ENCODE measurements at regions not wholly inside any gene's neighbourhood (a gene's known extent, or its start where the extent isn't known, plus 50 kb on each side); places are given as distances from the start of the nearest gene placed in this dataset.
A peak's percentile ranks its signal among the peaks of the same experiment; 100 is the strongest.

- peak; percentile 61 for DNase-seq (ENCODE audit: low read depth)
Measured at GRCh38 chr9:4435197-4435596, 55.1 kb upstream of the SLC1A1 start.

- no peak for DNase-seq (ENCODE audit: low read depth)
Measured at GRCh38 chr9:4433379-4433778, 56.9 kb upstream of the SLC1A1 start.

GRCh38 chr9:4430432-4431261 is 59.6 kb upstream of the SLC1A1 start:
- DNase-seq (ENCODE audit: low read depth) = no peak

- DNase-seq (ENCODE audit: low read depth) = peak; percentile 42
Measured at GRCh38 chr9:4425319-4426045, 64.8 kb upstream of the SLC1A1 start.

- DNase-seq (ENCODE audit: low read depth) = peak; percentile 7
Measured at GRCh38 chr9:4424891-4425290, 65.4 kb upstream of the SLC1A1 start.

- no peak for DNase-seq (ENCODE audit: low read depth)
Measured at GRCh38 chr9:4424038-4424437, 66.2 kb upstream of the SLC1A1 start.

- no peak for DNase-seq (ENCODE audit: low read depth)
Measured at GRCh38 chr9:4423207-4423610, 67.1 kb upstream of the SLC1A1 start.

- no peak for DNase-seq (ENCODE audit: low read depth)
Measured at GRCh38 chr9:4422495-4422894, 67.8 kb upstream of the SLC1A1 start.

- no peak for DNase-seq (ENCODE audit: low read depth)
Measured at GRCh38 chr9:4421847-4422246, 68.4 kb upstream of the SLC1A1 start.

- no peak for DNase-seq (ENCODE audit: low read depth)
Measured at GRCh38 chr9:4420351-4420750, 69.9 kb upstream of the SLC1A1 start.

- peak; percentile 66 for DNase-seq (ENCODE audit: low read depth)
Measured at GRCh38 chr9:4417578-4418325, 72.5 kb upstream of the SLC1A1 start.

- no peak for DNase-seq (ENCODE audit: low read depth)
Measured at GRCh38 chr9:4416467-4416866, 73.8 kb upstream of the SLC1A1 start.

GRCh38 chr9:4415281-4415680 is 75.0 kb upstream of the SLC1A1 start:
- DNase-seq (ENCODE audit: low read depth) = peak; percentile 26

- DNase-seq (ENCODE audit: low read depth) = peak; percentile 5
Measured at GRCh38 chr9:4413856-4414255, 76.4 kb upstream of the SLC1A1 start.

GRCh38 chr9:4404156-4404555 is 86.1 kb upstream of the SLC1A1 start:
- no peak for DNase-seq (ENCODE audit: low read depth)

- DNase-seq (ENCODE audit: low read depth) = no peak
Measured at GRCh38 chr9:4402501-4402900, 87.8 kb upstream of the SLC1A1 start.

GRCh38 chr9:4400731-4401130 is 89.5 kb upstream of the SLC1A1 start:
- DNase-seq (ENCODE audit: low read depth) = no peak

GRCh38 chr9:4397917-4398316 is 92.4 kb upstream of the SLC1A1 start:
- no peak for DNase-seq (ENCODE audit: low read depth)

- no peak for DNase-seq (ENCODE audit: low read depth)
Measured at GRCh38 chr9:4393806-4394523, 94.1 kb upstream of the GLIS3 start.

- DNase-seq (ENCODE audit: low read depth) = no peak
Measured at GRCh38 chr9:4389755-4390154, 89.9 kb upstream of the GLIS3 start.

- no peak for DNase-seq (ENCODE audit: low read depth)
Measured at GRCh38 chr9:4389003-4389402, 89.1 kb upstream of the GLIS3 start.

GRCh38 chr9:4386819-4387218 is 87.0 kb upstream of the GLIS3 start:
- DNase-seq (ENCODE audit: low read depth) = no peak

Measured in fibroblast of gingiva (primary cell).